PC-9 (cell line): ENCODE measurements at regions not wholly inside any gene's neighbourhood (a gene's known extent, or its start where the extent isn't known, plus 50 kb on each side); places are given as distances from the start of the nearest gene placed in this dataset.

ENCODE experiments used
- BruUV-seq: library from RNA; stranded (reverse); fragments of 400-500 nt; replicated peaks from 2 replicates; lab custom pipeline; 2021; lab: Mats Ljungman, UMichigan
- CTCF ChIA-PET: fragments of 300-600 bp; sonication (Branson Sonifier 250); formaldehyde crosslinking; loops from one replicate; lab custom pipeline; 2022; ENCODE audit warnings: antibody characterized with exemption; lab: Charles Lee
- POLR2A ChIA-PET: fragments of 300-600 bp; sonication (Branson Sonifier 250); formaldehyde crosslinking; loops from one replicate; lab custom pipeline; 2022; ENCODE audit warnings: antibody characterized with exemption; ENCODE audit not compliant: unreplicated experiment; lab: Charles Lee
- DNase-seq, 2 experiments: peaks; one replicate each; pipeline versions ENCODE4 v3.0.0 to v3.0.0-alpha.2; 2015 to 2022; ENCODE audit warnings: mixed read lengths in 1 of 2
- H2AFZ ChIP-seq: fragments of 200-600 bp; sonication (generic); 2 replicates; pipeline ENCODE4 v1.8.1; 2017; ENCODE audit warnings: antibody characterized with exemption
- H3F3A ChIP-seq: fragments of 200-600 bp; sonication (generic); 2 replicates; pipeline ENCODE4 v1.8.1; 2017; ENCODE audit warnings: antibody characterized with exemption, mild to moderate bottlenecking, low read depth; ENCODE audit not compliant: insufficient read depth
- H3K27ac ChIP-seq: fragments of 200-600 bp; sonication (generic); 2 replicates; pipeline ENCODE4 v1.6.1; 2016; ENCODE audit warnings: mixed run types
- H3K27me3 ChIP-seq: fragments of 200-600 bp; sonication (generic); 2 replicates; pipeline ENCODE4 v1.6.1; 2016; ENCODE audit warnings: low read depth, mixed run types; ENCODE audit not compliant: insufficient read depth
- H3K36me3 ChIP-seq: fragments of 200-600 bp; sonication (generic); 2 replicates; pipeline ENCODE4 v1.6.1; 2016; ENCODE audit warnings: low read depth, mixed run types
- H3K4me1 ChIP-seq: fragments of 200-600 bp; sonication (generic); replicated peaks from 2 replicates; pipeline ENCODE4 v1.6.1; 2016; ENCODE audit warnings: mixed run types; ENCODE audit not compliant: insufficient read depth
- H3K4me2 ChIP-seq: fragments of 200-600 bp; sonication (generic); 2 replicates; pipeline ENCODE4 v1.6.1; 2017; ENCODE audit warnings: mixed run types
- H3K4me3 ChIP-seq: fragments of 200-600 bp; sonication (generic); 2 replicates; pipeline ENCODE4 v1.6.1; 2016; ENCODE audit warnings: mixed run types
- H3K79me2 ChIP-seq: fragments of 200-600 bp; sonication (generic); 2 replicates; pipeline ENCODE4 v1.6.1; 2017; ENCODE audit warnings: low read depth, mixed run types
- H3K9me2 ChIP-seq: fragments of 200-600 bp; sonication (generic); 2 replicates; pipeline ENCODE4 v1.8.1; 2017; ENCODE audit warnings: mild to moderate bottlenecking; ENCODE audit not compliant: insufficient read depth
- H3K9me3 ChIP-seq: fragments of 200-600 bp; sonication (generic); 2 replicates; pipeline ENCODE4 v1.8.1; 2016; ENCODE audit warnings: low read depth; ENCODE audit not compliant: insufficient read depth
- H4K20me1 ChIP-seq: fragments of 200-600 bp; sonication (generic); 2 replicates; pipeline ENCODE4 v1.8.1; 2017; ENCODE audit not compliant: insufficient read depth
- EZH2 ChIP-seq: fragments of 200-600 bp; sonication (generic); IDR thresholded peaks from 2 replicates; pipeline ENCODE4 v1.8.0; 2017; ENCODE audit warnings: antibody characterized with exemption, low read depth
- intact Hi-C: fragments of 100-400 bp; cut with micrococcal nuclease; formaldehyde crosslinking; loops from one replicate; pipeline ENCODE4 v1.10.0; 2022; ENCODE audit not compliant: unreplicated experiment
- TF ChIP-seq, protein P1 (sequence below): fragments of 200-600 bp; sonication (generic); conservative IDR thresholded peaks from 2 replicates; pipeline ENCODE4 v1.6.1; 2017; ENCODE audit warnings: mixed run types, antibody characterized with exemption, mild to moderate bottlenecking, moderate library complexity

DNA sequence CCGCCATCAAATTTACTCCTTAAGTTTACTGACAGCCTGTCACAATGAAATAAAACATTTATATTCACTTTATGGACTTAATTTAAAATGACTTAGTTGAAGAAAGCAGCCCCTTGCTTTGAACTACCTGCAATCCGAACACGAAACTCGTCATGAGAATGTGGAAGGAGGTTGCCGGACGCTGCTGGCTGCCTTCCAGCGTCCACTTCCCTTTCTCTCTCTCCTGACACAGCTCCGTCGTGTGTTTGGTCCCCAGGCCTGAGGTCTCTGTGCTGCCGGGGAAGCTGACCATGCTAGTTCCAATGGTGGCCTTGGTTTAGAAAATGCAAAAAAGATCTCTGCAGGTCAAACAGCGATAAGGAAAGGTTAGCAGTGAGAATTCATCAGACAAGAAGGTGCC lies 519.7 kb downstream of the CDH26 start:
- intact Hi-C loops: no loop called here
- no peaks in the 10 kb centered on the region for H3F3A ChIP-seq
- no peaks in the 10 kb centered on the region for H3K9me3 ChIP-seq
- no peaks in the 10 kb centered on the region for H3K9me2 ChIP-seq
- H3K4me1 ChIP-seq: no peaks in the 10 kb centered on the region
- no peak overlapping the region for H2AFZ ChIP-seq
- no peaks in the 10 kb centered on the region for H3K36me3 ChIP-seq
- DNase-seq: no peak
- POLR2A ChIA-PET: no interaction called here
- CTCF ChIA-PET: no interaction called here
- no peak overlapping the region for H3K4me3 ChIP-seq
- no peaks in the 10 kb centered on the region for H3K79me2 ChIP-seq
- no peak overlapping the region for H3K27ac ChIP-seq
- H3K27me3 ChIP-seq: peaks cover 98% of the 10 kb centered on the region
- TF ChIP-seq, protein P1, sequence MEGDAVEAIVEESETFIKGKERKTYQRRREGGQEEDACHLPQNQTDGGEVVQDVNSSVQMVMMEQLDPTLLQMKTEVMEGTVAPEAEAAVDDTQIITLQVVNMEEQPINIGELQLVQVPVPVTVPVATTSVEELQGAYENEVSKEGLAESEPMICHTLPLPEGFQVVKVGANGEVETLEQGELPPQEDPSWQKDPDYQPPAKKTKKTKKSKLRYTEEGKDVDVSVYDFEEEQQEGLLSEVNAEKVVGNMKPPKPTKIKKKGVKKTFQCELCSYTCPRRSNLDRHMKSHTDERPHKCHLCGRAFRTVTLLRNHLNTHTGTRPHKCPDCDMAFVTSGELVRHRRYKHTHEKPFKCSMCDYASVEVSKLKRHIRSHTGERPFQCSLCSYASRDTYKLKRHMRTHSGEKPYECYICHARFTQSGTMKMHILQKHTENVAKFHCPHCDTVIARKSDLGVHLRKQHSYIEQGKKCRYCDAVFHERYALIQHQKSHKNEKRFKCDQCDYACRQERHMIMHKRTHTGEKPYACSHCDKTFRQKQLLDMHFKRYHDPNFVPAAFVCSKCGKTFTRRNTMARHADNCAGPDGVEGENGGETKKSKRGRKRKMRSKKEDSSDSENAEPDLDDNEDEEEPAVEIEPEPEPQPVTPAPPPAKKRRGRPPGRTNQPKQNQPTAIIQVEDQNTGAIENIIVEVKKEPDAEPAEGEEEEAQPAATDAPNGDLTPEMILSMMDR: no peak
- no peak for TF ChIP-seq EZH2
- no TSS peak for BruUV-seq
- no peak overlapping the region for H3K4me2 ChIP-seq
- H4K20me1 ChIP-seq: no peaks in the 10 kb centered on the region

DNA sequence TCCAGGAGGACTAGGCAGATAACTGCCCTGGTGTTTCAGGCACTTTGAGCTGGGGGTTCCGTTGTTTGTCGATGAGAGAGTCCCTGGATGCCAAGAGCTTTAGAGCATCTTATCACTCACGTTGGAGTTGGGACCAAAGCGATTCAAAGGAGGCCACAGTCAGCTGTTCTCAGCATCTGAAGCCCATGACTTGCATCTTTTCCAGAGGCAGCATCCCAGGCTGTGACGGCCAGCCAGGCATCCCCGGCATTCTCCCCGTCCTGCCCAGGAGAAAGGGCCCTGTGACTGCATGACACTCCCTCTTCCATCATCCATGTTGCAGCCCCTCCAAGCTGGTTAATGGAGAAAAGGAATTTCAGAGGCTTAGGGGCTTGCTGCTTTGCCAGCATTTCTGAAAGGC lies 520.3 kb downstream of the CDH26 start:
- H3K27me3 ChIP-seq: peaks cover 92% of the 10 kb centered on the region
- H3K4me2 ChIP-seq: no peak overlapping the region
- no peak overlapping the region for H3K4me3 ChIP-seq
- intact Hi-C loops: no loop called here
- CTCF ChIA-PET: no interaction called here
- POLR2A ChIA-PET: no interaction called here
- TF ChIP-seq, protein P1: no peak
- TF ChIP-seq EZH2: no peak
- no peak overlapping the region for H2AFZ ChIP-seq
- no peak for DNase-seq
- H3K4me1 ChIP-seq: no peaks in the 10 kb centered on the region
- H3K9me2 ChIP-seq: no peaks in the 10 kb centered on the region
- H3K36me3 ChIP-seq: no peaks in the 10 kb centered on the region
- no peaks in the 10 kb centered on the region for H3K79me2 ChIP-seq
- no peaks in the 10 kb centered on the region for H4K20me1 ChIP-seq
- BruUV-seq: no TSS peak
- H3K9me3 ChIP-seq: no peaks in the 10 kb centered on the region
- no peaks in the 10 kb centered on the region for H3F3A ChIP-seq
- no peak overlapping the region for H3K27ac ChIP-seq

DNA sequence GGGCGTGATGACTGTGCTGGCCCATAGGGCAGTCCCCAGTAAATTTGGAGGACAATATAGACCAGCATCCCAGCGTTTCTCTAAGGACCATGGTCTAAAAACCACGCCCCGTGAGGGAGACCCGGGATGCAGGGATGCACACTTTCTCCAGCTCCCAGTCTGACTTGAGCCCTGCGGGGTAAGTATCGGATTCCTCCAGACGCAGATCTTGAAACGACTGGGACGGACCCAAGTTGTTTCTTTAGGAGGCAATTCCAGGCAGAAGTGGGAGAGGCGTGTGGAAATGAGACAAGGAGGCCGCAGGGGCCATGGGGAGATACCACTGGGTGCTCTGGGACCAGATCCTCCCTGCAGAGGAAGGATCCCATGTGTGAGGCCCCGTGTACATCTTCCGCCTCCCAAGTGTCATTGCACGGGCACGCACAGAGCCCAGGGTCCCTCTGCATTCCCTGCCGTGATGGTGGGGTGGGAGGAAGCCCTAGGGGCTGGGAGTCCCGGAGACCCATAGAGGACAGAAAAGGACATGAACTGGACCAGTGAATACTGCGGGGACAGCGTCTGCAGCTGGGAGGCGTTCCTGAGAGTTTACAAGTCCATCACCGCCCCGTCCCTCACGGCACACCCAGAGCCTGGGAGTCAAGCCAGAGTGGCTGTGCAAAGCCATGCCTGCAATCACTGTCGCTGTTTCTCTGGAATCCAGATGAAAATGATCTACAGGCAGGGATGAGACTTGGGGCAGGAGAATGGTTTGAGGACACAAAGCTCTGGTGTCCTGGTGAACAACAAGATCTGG lies 522.9 kb downstream of the CDH26 start:
- ChIA-PET POLR2A (no interaction called here), CTCF (interaction anchor here (0.6 kb wide), 1 partner anchor 1370 kb away, joined by 4 read pairs; no protein-coding TSS in a partner anchor)
- intact Hi-C loops: no loop called here
- no peak overlapping the region for H3K27ac ChIP-seq
- no peak overlapping the region for H2AFZ ChIP-seq
- no peaks in the 10 kb centered on the region for H3F3A ChIP-seq
- TF ChIP-seq, protein P1: no peak
- no peak for TF ChIP-seq EZH2
- H3K4me3 ChIP-seq: no peak overlapping the region
- H3K36me3 ChIP-seq: no peaks in the 10 kb centered on the region
- BruUV-seq: no TSS peak
- no peak for DNase-seq
- no peaks in the 10 kb centered on the region for H3K79me2 ChIP-seq
- no peaks in the 10 kb centered on the region for H3K9me3 ChIP-seq
- no peak overlapping the region for H3K4me2 ChIP-seq
- peaks cover 86% of the 10 kb centered on the region for H3K27me3 ChIP-seq
- no peaks in the 10 kb centered on the region for H4K20me1 ChIP-seq
- H3K4me1 ChIP-seq: no peaks in the 10 kb centered on the region
- H3K9me2 ChIP-seq: no peaks in the 10 kb centered on the region
